Activated CD4-positive, alpha-beta memory T cell treated with anti-CD3 and anti-CD28 coated beads, Interleukin-2, amount 10 ng/mL, durations not matched to agents 7 days and 5 days (primary cell): ENCODE measurements at regions not wholly inside any gene's neighbourhood (a gene's known extent, or its start where the extent isn't known, plus 50 kb on each side); places are given as distances from the start of the nearest gene placed in this dataset.
"Not testable (repeated sequence)": the region's sequence is repeated elsewhere in the genome, so short reads cannot be mapped to it uniquely, and the experiment has no call there.

ENCODE experiments used
- CTCF ChIA-PET: fragments of 350-600 bp; sonication (Branson Sonifier 250); formaldehyde crosslinking; loops from one replicate; lab custom pipeline; 2021; ENCODE audit warnings: antibody characterized with exemption, inconsistent platforms; lab: Charles Lee
- POLR2A ChIA-PET: fragments of 350-600 bp; sonication (Branson Sonifier 250); formaldehyde crosslinking; loops from one replicate; lab custom pipeline; 2021; ENCODE audit warnings: antibody characterized with exemption; lab: Charles Lee
- DNase-seq: peaks from one replicate; pipeline ENCODE4 v3.0.0-alpha.2; 2020
- H3K27ac Mint-ChIP-seq: one replicate; pipeline ENCODE4 v1.8.0; 2021; ENCODE audit warnings: mild to moderate bottlenecking, mixed read lengths
- H3K27me3 Mint-ChIP-seq: one replicate; pipeline ENCODE4 v1.8.0; 2021; ENCODE audit warnings: mixed read lengths
- H3K36me3 Mint-ChIP-seq: one replicate; pipeline ENCODE4 v1.8.0; 2021; ENCODE audit warnings: low read depth, mixed read lengths
- H3K4me1 Mint-ChIP-seq: one replicate; pipeline ENCODE4 v1.8.0; 2021; ENCODE audit warnings: mixed read lengths
- H3K4me3 Mint-ChIP-seq: one replicate; pipeline ENCODE4 v1.8.0; 2021; ENCODE audit warnings: mild to moderate bottlenecking, mixed read lengths
- H3K9me3 Mint-ChIP-seq: one replicate; pipeline ENCODE4 v1.8.0; 2021; ENCODE audit warnings: mixed read lengths

DNA sequence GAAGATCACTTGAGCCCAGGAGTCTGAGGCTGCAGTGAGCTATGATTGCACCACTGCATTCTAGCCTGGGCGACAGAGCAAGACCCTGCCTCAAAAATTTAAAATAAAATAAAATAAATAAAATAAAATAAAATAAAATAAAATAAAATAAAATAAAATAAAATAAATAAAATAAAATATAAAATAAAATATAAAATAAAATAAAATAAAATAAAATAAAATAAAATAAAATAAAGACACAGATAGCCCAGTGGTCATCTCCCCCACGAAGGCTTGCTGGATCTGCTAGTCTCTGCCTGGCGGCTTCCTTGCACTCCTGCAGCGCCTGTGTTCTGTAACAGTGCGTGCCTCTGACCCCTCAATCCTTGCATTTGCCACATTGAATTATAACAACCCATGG is 76.8 kb upstream of the PWP1 start:
- H3K27ac Mint-ChIP-seq, H3K4me1 Mint-ChIP-seq, H3K9me3 Mint-ChIP-seq, H3K27me3 Mint-ChIP-seq, DNase-seq, H3K4me3 Mint-ChIP-seq, H3K36me3 Mint-ChIP-seq: not testable (repeated sequence)
- ChIA-PET CTCF (interaction anchor here (0.8 to 8.0 kb wide), 10 partner anchors 9 to 519 kb away, joined by 3 to 172 read pairs (median 4); no protein-coding TSS in a partner anchor), POLR2A (interaction anchor here (1.4 kb wide), 1 partner anchor 477 kb away, joined by 3 read pairs; no protein-coding TSS in a partner anchor)

DNA sequence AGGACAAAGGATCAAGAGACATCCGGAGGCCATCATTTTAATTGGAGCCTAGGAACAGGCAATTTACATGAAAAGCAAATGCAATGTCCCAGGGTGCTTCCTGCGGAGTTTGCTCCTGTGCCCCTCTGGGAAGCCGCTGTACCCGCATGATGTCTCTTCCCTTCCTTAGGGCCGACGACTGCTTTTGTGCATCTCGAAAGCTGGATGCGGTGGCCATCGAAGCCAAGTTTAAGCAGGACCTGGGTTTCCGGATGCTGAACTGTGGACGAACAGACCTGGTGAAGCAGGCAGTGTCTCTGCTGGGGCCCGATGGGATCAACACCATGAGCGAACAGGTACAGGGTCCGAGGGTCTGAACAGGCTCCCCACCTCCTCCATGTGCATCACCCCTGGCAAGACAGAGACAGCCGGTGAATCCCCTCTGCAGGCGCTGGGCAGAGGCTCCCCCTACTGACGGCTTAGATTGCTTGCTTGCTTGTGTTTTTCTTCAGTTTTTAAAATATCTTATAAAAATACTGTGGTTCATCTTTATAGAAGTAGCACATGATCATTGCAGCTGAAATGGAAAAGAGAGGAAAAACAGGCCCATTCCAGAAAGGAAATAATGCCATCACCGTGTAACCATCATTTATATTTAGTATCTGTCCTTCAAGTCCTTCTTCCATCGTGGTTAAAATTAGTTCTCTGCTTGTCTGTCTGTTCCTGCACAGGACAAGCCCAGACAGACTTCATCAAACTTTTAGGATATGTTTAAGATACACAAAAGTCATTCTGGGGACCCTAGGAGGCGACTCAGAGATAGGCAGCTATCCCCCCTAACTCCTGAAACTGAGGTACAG is 75.4 kb upstream of the PWP1 start:
- Mint-ChIP-seq H3K4me3 (no peak overlapping the region), H3K27me3 (no peaks in the 10 kb centered on the region), H3K9me3 (no peaks in the 10 kb centered on the region), H3K4me1 (no peaks in the 10 kb centered on the region), H3K36me3 (no peaks in the 10 kb centered on the region), H3K27ac (no peak overlapping the region)
- ChIA-PET POLR2A (interaction anchor here (0.6 kb wide), 1 partner anchor 124 kb away, joined by 3 read pairs; no protein-coding TSS in a partner anchor), CTCF (interaction anchor here (1.0 to 8.0 kb wide), 5 partner anchors 202 to 505 kb away, joined by 3 to 172 read pairs (median 4); no protein-coding TSS in a partner anchor)
- DNase-seq: peak; percentile 30

DNA sequence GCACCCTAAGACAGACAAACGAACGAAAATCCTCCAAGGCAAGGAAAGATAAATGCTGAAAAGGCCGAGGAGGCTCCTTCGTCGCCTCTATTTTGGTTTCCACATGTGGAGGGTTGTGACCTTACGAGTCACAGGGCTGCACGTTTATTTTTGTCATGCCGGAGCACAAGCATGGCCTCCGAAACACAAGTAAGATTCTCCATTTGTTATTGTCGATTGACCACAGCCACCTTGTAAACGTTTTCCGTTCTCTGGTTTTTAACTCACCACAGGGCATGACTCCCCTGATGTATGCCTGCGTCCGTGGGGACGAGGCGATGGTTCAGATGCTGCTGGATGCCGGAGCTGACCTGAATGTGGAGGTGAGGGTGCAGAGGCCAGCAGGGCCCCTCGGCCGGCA is 73.1 kb upstream of the PWP1 start:
- CTCF ChIA-PET: interaction anchor here (1.7 to 8.0 kb wide), 3 partner anchors 14 to 486 kb away, joined by 3 to 172 read pairs (median 4); no protein-coding TSS in a partner anchor
- Mint-ChIP-seq H3K27ac (no peak overlapping the region), H3K4me3 (no peak overlapping the region), H3K4me1 (no peaks in the 10 kb centered on the region), H3K36me3 (no peaks in the 10 kb centered on the region), H3K27me3 (no peaks in the 10 kb centered on the region), H3K9me3 (no peaks in the 10 kb centered on the region)
- POLR2A ChIA-PET: no interaction called here
- DNase-seq: no peak

DNA sequence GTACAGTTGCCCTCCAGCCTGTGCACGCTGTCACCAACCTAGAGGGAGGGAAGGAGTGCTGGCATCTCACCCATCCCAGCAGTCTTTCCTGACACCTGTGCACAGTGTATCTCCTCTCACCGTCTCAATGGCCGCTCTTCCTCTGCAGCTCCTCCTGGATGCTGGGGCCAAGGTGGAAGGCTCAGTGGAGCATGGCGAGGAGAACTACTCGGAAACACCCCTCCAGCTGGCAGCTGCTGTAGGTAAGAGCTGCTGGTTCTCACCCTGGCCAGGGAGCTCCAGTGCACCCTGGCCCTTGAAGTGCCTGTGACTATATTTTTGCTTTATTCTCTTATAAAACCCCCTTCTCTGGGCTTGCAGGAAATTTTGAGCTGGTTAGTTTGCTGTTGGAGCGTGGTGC is 68.7 kb upstream of the PWP1 start:
- no peak overlapping the region for H3K27ac Mint-ChIP-seq
- H3K4me1 Mint-ChIP-seq: no peaks in the 10 kb centered on the region
- H3K27me3 Mint-ChIP-seq: no peaks in the 10 kb centered on the region
- POLR2A ChIA-PET: no interaction called here
- DNase-seq: no peak
- H3K4me3 Mint-ChIP-seq: no peak overlapping the region
- no peaks in the 10 kb centered on the region for H3K9me3 Mint-ChIP-seq
- no peaks in the 10 kb centered on the region for H3K36me3 Mint-ChIP-seq
- CTCF ChIA-PET: interaction anchor here (1.5 kb wide), 1 partner anchor 10 kb away, joined by 5 read pairs; no protein-coding TSS in a partner anchor

DNA sequence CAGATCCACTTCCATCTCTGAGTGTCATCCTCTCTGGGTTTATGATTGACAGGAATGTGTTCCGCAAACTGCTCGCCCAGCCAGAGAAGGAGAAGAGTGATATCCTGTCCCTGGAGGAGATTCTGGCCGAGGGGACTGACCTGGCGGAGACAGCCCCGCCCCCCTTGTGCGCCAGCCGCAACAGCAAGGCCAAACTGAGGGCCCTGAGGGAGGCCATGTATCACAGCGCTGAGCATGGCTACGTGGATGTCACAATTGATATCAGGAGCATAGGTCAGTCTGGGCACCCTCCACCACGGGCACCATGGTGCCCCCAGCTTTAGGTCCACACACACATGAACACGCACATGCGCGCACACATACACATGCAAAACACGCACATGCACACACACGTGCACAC is 67.5 kb upstream of the PWP1 start:
- no peak for DNase-seq
- CTCF ChIA-PET: no interaction called here
- H3K27ac Mint-ChIP-seq: no peak overlapping the region

DNA sequence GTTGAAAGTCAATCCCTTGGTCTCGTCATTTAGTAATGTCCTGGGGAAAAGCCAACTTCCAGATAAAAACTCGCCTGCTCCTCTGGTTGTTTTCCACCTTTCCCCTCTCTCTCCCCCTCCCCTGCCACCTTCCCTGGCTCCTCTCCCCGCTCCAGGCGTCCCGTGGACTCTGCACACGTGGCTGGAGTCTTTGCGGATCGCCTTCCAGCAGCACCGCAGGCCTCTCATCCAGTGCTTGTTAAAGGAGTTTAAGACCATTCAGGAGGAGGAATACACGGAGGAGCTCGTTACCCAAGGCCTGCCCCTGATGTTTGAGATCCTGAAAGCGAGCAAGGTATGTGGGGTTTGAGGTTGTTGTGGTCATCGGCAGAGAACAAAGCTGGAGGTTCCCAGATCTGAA is 65.8 kb upstream of the PWP1 start:
- H3K27me3 Mint-ChIP-seq: no peaks in the 10 kb centered on the region
- no peaks in the 10 kb centered on the region for H3K36me3 Mint-ChIP-seq
- H3K4me3 Mint-ChIP-seq: no peak overlapping the region
- POLR2A ChIA-PET: interaction anchor here (1.4 kb wide), 1 partner anchor 8 kb away, joined by 3 read pairs; no protein-coding TSS in a partner anchor
- H3K9me3 Mint-ChIP-seq: peaks cover 4% of the 10 kb centered on the region
- DNase-seq: no peak
- no peaks in the 10 kb centered on the region for H3K4me1 Mint-ChIP-seq
- no peak overlapping the region for H3K27ac Mint-ChIP-seq
- CTCF ChIA-PET: interaction anchor here (1.2 to 1.6 kb wide), 2 partner anchors 13 to 488 kb away, joined by 3 to 7 read pairs; no protein-coding TSS in a partner anchor

More for the DNA sequence above, 67.5 kb upstream of the PWP1 start:
- H3K4me3 Mint-ChIP-seq: no peak overlapping the region
- H3K27me3 Mint-ChIP-seq: no peaks in the 10 kb centered on the region
- no peaks in the 10 kb centered on the region for H3K36me3 Mint-ChIP-seq
- H3K4me1 Mint-ChIP-seq: no peaks in the 10 kb centered on the region
- no peaks in the 10 kb centered on the region for H3K9me3 Mint-ChIP-seq
- POLR2A ChIA-PET: no interaction called here

DNA sequence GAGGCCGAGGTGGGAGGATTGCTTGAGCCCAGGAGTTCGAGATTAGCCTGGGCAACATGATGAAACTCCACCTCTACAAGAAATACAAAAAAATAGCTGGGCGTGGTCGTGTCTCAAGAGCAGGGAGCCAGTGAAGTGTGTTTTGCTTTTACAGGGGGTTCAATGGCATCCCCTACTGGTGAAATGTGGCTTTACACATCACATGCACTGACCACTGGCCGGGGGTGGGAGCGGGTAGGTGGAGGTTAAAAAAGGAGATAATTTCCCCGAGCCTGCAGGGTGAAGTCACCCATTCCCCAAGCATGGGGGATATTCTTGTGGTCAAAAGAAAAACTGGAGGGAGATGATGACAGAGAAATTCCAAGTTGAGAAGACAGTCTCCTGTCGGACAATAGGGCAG is 63.6 kb upstream of the PWP1 start:
- Mint-ChIP-seq H3K27me3 (no peaks in the 10 kb centered on the region), H3K4me3 (no peak overlapping the region), H3K9me3 (peaks cover 9% of the 10 kb centered on the region), H3K27ac (no peak overlapping the region), H3K4me1 (no peaks in the 10 kb centered on the region), H3K36me3 (peaks cover 5% of the 10 kb centered on the region)
- CTCF ChIA-PET: interaction anchor here (0.7 to 1.3 kb wide), 4 partner anchors 8 to 490 kb away, joined by 3 to 4 read pairs (median 3); no protein-coding TSS in a partner anchor
- POLR2A ChIA-PET: no interaction called here
- DNase-seq: no peak

DNA sequence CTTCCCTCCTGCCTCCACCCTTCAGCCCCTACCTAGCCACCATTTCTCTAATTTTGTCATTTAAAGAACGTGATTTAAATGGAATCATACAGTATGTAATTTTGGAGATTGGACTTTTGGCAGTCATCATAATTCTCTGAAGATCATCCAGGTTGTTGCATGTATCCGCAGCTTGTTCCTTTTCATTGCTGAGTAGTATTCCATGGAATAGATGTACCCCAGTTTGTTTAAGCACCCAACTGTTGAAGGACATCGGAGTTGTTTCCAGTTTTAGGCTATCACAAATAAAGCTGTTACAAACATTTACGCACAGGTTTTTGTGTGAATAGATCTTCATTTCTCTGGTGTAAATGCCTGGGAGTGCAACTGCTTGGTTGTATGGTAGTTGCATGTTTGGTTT is 61.1 kb upstream of the PWP1 start:
- POLR2A ChIA-PET: no interaction called here
- CTCF ChIA-PET: no interaction called here
- no peaks in the 10 kb centered on the region for H3K27me3 Mint-ChIP-seq
- DNase-seq: no peak
- peaks cover 9% of the 10 kb centered on the region for H3K9me3 Mint-ChIP-seq
- H3K27ac Mint-ChIP-seq: no peak overlapping the region
- no peak overlapping the region for H3K4me3 Mint-ChIP-seq
- peaks cover 5% of the 10 kb centered on the region for H3K36me3 Mint-ChIP-seq
- no peaks in the 10 kb centered on the region for H3K4me1 Mint-ChIP-seq

DNA sequence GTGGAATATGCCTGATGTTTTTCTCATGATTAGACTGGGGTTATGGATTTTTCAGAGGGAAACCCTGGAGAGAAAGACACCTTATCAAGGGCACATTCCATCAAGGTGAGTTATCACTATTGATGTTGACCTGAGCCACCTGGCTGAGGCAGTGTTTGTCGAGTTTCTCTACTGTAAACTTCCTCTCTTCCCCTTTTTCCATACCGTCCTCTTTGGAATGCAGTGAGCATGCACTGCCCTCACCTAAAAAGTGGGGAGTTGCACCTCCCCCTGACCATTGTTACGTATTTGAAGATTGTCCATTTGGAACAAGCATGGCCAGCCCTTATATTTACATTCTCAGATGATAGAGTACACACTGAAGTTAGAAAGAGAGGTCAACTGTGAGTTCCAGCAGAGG is 53.9 kb upstream of the PWP1 start:
- no peaks in the 10 kb centered on the region for H3K4me1 Mint-ChIP-seq
- CTCF ChIA-PET: no interaction called here
- no peaks in the 10 kb centered on the region for H3K9me3 Mint-ChIP-seq
- H3K4me3 Mint-ChIP-seq: no peak overlapping the region
- no peak for DNase-seq
- H3K27ac Mint-ChIP-seq: no peak overlapping the region
- no peaks in the 10 kb centered on the region for H3K36me3 Mint-ChIP-seq
- POLR2A ChIA-PET: no interaction called here
- H3K27me3 Mint-ChIP-seq: no peaks in the 10 kb centered on the region

DNA sequence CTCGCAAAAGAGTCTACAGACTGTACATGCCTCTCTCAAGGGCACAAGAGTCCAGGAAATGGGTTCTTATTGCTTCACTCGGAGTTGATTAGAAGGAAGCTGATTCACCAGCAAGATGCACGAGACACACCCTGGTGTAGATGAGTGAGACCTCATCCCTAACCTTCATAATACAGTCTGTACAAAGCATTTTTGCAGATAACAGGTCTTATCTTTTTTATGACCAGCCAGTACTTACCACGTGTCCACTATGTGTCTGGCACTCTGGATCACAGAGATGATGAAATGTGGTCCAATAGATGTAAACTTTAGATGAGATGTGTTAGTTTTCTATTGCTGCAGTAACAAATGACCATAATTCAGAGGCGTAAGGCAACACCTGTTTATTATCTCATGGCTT is 53.4 kb upstream of the PWP1 start:
- H3K27me3 Mint-ChIP-seq: no peaks in the 10 kb centered on the region
- H3K4me1 Mint-ChIP-seq: no peaks in the 10 kb centered on the region
- H3K9me3 Mint-ChIP-seq: no peaks in the 10 kb centered on the region
- ChIA-PET CTCF (no interaction called here), POLR2A (no interaction called here)
- no peak overlapping the region for H3K4me3 Mint-ChIP-seq
- DNase-seq: no peak
- H3K36me3 Mint-ChIP-seq: no peaks in the 10 kb centered on the region
- H3K27ac Mint-ChIP-seq: no peak overlapping the region

DNA sequence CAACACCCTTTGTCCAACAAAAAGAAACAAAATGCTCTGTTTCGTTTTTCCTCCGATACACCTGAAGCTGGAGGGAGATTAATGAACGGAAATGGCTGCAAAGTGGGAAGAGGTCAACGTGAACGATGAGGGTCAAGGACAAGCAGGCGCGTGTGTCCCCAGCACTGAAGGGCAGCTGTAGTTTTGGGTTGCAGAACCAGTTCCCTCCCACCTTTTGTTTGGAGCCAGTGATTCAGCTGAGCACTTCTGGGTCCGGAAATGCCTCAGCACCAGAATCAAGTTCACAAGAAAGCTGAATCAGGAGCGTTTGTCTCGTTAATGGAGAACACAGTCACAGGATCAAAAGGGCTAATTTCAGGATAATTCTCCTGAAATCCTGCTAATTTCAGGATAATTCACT is 51.1 kb upstream of the PWP1 start:
- Mint-ChIP-seq H3K4me1 (no peaks in the 10 kb centered on the region), H3K36me3 (no peaks in the 10 kb centered on the region), H3K9me3 (no peaks in the 10 kb centered on the region), H3K27ac (no peak overlapping the region), H3K4me3 (no peak overlapping the region), H3K27me3 (no peaks in the 10 kb centered on the region)
- CTCF ChIA-PET: no interaction called here
- POLR2A ChIA-PET: no interaction called here
- no peak for DNase-seq

DNA sequence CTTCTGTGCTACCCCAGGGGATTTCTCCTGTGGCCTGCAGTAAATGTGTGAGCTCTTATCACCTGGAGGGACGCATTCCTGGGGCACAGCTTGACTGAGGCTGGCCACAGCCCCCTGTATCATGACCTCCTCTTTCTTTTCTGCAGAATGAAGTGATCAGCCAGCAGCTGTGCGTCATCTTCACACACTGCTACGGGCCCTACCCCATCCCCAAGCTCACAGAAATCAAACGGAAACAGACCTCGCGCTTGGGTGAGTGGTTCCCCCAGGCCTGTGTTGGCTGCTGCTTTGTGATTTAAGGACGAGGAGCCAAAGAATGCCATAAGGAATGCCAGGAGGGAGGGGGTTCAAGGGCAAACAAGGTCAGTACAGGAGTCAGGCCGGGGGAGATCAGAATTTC is 50.5 kb upstream of the PWP1 start:
- H3K27ac Mint-ChIP-seq: no peak overlapping the region
- ChIA-PET POLR2A (no interaction called here), CTCF (no interaction called here)
- H3K9me3 Mint-ChIP-seq: no peaks in the 10 kb centered on the region
- no peak for DNase-seq
- no peak overlapping the region for H3K4me3 Mint-ChIP-seq
- no peaks in the 10 kb centered on the region for H3K4me1 Mint-ChIP-seq
- no peaks in the 10 kb centered on the region for H3K36me3 Mint-ChIP-seq
- no peaks in the 10 kb centered on the region for H3K27me3 Mint-ChIP-seq
